HG02678 (cell line): ENCODE measurements at regions not wholly inside any gene's neighbourhood (a gene's known extent, or its start where the extent isn't known, plus 50 kb on each side); places are given as distances from the start of the nearest gene placed in this dataset.

Source experiments
- ATAC-seq: cut with Tn5 transposase; IDR thresholded peaks from one replicate; pipeline ENCODE4 v1.9.1; 2021; ENCODE audit warnings: mild to moderate bottlenecking, moderate library complexity; ENCODE audit not compliant: unreplicated experiment

DNA sequence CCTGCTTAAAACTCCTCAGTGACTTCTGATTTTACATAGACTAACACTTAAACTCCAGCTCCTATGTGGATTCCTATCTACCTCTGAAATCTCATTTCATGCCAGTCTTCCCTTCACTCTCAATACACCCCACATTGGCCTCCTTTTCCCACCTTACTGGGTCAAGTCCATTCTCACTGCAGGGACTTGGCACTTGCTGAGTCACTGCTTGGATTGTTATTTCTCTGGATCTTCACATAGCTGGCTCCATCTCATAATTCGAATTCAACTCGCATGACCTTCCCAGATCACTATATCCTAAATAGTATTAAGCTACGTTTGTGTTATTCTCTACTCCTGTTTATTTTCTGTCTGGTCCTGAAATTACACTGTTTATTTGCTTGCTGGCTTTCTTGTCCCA lies 59.6 kb upstream of the FRMD4B start:
- no peak for ATAC-seq

DNA sequence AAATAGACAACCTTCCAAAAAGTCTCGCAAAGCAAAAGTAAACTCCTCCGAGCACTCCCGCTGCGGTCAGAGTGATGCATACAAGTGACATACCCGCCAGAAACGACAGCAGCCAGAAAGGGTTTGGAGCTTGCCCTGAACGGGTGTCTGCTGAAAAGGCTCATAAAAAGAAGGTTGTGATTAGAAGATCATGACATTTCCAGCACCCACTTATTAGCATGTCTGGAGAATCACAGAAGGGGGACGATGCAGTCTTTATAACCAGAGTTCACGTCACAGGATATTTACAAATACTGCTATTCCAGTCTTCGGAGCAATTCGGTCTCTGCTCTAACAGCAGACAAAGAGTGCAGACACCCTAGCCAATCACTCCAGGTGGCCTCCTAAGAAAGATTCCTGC lies 59.1 kb upstream of the FRMD4B start:
- ATAC-seq: no peak

DNA sequence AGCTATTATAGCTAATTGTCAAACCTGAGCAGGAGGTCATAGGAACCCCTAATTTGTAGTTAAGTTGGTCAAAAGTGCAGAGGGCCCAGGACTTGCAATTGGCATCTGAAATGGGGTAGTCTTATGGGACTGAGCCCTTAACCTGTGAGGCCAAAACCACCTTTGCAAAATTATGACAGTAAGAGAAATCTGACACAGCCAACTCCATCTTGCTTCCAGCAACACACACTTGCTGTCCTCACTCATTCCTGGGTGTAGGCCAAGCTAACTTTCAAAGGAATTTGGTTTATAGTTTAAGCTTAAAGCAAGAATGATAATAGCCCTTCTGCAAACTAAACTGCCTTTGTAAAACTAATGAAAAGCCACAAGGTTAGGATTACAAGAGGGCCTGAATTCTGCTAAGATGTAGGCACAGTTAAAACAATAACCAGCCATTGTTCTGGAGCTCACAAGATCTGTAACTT lies 57.6 kb upstream of the FRMD4B start:
- no peak for ATAC-seq

DNA sequence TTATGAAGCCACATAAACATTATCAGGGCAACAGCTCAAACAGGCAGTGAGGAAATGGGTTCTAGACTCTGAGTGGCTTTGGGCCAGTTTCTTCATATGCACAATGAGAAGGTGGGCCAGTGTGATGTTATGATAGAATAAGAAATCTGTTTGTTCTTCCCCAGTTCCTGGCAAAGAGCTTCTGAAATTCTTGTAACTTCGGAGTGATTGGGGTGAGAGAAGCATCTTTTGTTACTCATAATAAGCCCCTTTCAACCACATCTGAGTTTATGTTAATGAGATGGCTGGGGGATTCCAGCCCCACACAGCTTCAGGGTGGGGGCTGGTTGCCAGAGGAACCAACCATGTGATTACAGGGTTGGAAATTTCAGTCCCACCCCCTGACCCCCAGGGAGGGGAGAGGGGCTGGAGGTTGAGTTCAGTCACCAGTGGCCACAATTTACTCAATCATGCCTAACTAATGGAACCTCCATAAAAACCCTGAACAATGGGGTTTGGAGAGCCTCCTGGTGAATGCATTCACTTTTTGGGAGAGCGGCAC lies 57.0 kb upstream of the FRMD4B start:
- peak; percentile 68 for ATAC-seq

DNA sequence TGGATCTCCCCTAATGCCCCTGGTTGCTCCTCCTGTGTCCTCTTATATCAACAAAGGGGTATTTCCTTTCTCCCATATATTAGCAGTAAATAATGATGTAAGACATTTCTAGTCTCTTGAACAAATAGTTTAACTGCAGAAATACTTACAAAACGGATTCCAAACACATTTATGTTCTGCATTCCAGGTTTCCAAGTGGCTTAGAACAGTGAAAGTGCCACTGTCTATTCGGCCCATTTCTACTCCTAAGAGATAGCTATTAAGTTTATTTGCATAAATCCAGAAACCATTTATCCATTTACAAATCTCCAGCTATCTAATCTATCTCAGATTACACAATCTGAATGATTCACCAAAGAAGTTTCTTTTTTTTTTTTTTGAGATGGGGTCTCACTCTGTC lies 55.8 kb upstream of the FRMD4B start:
- ATAC-seq: no peak

DNA sequence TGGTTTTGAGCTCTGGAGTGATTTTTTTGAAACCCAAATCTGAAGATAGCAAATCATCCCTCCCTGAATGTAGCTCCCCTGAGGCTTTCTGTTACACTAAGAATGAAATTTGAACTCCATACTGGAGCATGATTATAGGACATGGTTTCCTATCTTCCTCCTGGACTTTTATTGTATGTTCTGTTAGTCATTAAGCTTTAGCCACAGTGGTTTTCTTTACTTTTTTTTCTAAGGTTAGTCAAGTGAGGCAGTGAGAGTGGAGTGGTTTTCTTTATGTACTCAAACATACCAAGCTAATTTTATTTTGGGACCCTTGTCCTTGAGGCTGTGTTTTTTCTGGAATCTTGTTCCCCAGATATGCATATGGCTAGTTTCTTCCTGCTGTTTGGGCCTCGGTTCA lies 55.2 kb upstream of the FRMD4B start:
- no peak for ATAC-seq

DNA sequence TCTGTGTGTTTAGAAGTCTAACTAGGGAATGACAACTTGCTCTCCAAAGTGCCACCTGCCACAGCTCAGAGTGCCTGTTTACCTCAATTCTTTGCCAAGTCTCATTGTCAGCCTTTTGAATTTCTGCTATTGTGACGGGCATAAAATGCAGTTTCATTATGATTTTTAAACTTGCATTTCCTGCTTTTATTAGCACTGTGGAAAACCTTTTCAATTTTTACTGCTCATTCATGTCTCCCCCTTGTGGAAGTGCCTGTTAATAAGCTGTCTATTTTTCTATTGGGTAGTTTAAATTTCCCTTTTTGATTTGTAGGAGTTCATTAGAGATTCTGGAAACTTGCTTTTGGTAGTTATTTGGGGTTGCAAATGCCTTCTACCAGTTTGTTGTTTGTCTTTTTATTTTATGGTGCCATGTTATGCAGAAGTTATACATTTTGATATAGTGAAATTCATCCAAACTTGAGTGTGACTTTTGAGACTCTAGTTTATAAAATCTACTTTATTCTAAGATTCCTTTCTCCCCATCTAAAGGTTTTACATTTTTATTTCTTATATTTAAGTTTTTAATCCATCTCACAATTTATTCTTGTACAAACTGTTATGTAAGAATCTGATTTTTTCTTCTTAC lies 53.9 kb upstream of the FRMD4B start:
- ATAC-seq: no peak

DNA sequence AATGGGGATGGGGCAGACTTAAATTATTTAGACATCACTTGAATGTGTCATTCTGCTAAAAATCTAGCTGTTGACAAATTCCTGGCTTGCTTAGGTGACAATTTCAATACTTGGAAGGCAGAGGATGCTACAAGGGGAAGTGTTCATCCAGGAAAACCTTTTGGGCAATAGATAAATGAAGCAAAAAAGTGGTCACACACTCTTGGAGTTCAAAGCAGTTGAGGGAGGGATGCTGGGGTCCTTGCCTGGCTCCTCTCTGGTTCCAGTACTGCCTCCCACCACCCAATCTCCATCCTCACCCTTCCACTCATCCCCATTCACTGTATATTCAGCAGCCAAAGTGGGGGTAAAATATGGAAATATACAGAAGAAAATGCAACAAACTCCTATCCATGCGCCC lies 52.6 kb upstream of the FRMD4B start:
- ATAC-seq: no peak

DNA sequence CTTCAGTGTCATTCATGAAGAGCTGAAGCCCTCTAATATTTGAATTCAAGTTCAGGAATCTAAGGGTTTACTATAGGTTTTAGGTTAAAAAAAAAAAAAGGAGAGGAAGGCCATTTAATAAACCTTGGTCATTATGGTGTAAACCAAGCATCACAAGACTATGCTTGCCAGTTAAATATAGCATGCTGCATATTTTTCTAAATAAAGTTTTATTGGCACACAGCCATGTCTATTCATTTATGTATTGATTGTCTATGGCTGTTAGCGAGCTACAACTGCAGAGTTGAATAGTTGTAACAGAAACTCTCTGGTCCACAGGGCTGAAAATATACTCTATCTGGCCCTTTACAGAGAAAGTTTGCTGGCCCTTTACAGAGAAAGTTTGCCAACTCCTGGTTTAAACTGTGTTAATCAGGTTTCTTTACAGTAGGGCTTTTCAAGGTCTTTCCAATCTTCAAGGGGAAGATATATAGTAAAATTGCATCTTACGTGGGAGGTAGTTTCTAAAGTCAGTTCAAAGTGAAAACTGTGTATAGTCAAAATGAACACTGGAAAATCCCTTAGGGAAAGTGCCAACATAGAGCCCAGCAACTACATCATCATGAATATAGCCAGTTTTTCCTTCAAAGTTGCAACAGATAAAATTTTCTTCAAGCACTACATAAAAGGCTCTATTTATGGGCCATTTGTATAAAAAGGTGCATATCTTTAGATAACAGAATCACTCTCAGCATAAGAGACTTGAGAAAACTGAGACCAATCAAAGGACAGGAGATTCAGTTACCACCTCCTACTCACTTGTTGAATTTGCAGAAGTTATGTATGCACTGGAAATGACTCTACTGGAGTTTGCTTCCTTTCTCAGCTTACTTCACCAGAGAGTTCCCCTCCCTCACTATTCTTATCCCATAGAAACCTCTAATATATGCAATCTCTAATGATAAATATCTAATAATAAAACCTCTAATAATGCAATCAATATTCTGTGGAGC lies 49.7 kb upstream of the FRMD4B start:
- ATAC-seq: peak; percentile 73
